ENCODE measurements at regions not wholly inside any gene's neighbourhood (a gene's known extent, or its start where the extent isn't known, plus 50 kb on each side); places are given as distances from the start of the nearest gene placed in this dataset.

DNA sequence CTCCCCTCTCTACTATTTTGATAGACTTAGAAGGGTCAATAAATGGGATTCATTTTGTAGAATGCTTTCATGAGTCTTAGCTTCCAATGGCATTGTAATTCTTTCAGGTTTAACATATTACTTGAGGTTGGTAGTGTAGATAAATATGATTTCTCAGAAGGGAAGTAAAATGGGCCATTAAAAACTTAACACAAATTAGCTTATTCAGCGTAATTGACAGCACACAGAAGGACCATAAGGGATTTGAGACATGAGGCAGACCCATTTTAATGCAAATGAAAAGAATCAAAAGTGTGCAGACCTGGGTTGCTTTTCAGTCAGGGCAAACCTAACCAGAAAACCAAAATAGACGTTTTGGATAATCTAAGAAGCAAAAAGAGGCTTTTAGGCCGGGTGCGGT, 156.6 kb upstream of the CNTNAP2 start:
- FAIRE-seq, result no peak

More for the DNA sequence above, 156.6 kb upstream of the CNTNAP2 start:
- ChIA-PET POLR2A (ENCODE audit: partially characterized antibody) (no interaction called here), CTCF (ENCODE audit: partially characterized antibody) (no interaction called here)
- H3K4me3 ChIP-seq (ENCODE audit: extremely low read depth in 1 of 4, insufficient read depth in 2 of 4, low read depth in 3 of 4, low read length in 4 of 4), result no peak overlapping the region
- no peak overlapping the region for H4K5ac ChIP-seq (ENCODE audit: insufficient read length, low read depth, low read length)
- no peak overlapping the region for H3K9ac ChIP-seq (replicated peaks in 1 of 4; ENCODE audit: extremely low read depth in 1 of 4, low read depth in 3 of 4, low read length in 3 of 4)
- no peaks in the 10 kb centered on the region for H3K9me3 ChIP-seq (ENCODE audit: insufficient read depth in 2 of 2, low read depth in 1 of 2, low read length in 1 of 2)
- no peak overlapping the region for H4K8ac ChIP-seq (ENCODE audit: extremely low read depth, insufficient read depth, low read length)
- H3K79me2 ChIP-seq (ENCODE audit: control insufficient read depth in 1 of 2, insufficient read depth in 2 of 2, low read length in 2 of 2), result no peaks in the 10 kb centered on the region
- WGBS, 2 experiments (ENCODE audit: extremely low coverage in 1 of 2, insufficient coverage in 1 of 2, insufficient read length in 1 of 2, insufficient replicate concordance in 2 of 2, low coverage in 1 of 2, low lambda C conversion rate in 2 of 2, missing lambda C conversion rate in 1 of 2), result 90% methylated on average over 4 of the region's 4 CpGs; no CpG with 5 or more reads in 1 of the 2 experiments
- no peaks in the 10 kb centered on the region for H4K20me1 ChIP-seq (replicated peaks in 1 of 2; ENCODE audit: control insufficient read depth in 1 of 2, insufficient read depth in 2 of 2, low read length in 2 of 2)
- no peak overlapping the region for H4K91ac ChIP-seq (replicated peaks; ENCODE audit: insufficient read length, low read length)
- H3K18ac ChIP-seq (ENCODE audit: extremely low read depth, low read length), result no peak overlapping the region
- H2BK15ac ChIP-seq (ENCODE audit: low read length), result no peak overlapping the region
- H2BK20ac ChIP-seq (ENCODE audit: low read length), result no peak overlapping the region
- H2BK12ac ChIP-seq (ENCODE audit: low read depth, low read length), result no peak overlapping the region
- H3K23me2 ChIP-seq (ENCODE audit: low read depth, low read length), result no peaks in the 10 kb centered on the region
- H3K27ac ChIP-seq (ENCODE audit: low read depth, low read length), result no peak overlapping the region
- H3K79me1 ChIP-seq (ENCODE audit: low read depth, low read length), result no peaks in the 10 kb centered on the region
- no peaks in the 10 kb centered on the region for H3K4me1 ChIP-seq (replicated peaks in 1 of 4; ENCODE audit: control insufficient read depth in 3 of 4, insufficient read depth in 4 of 4, low read length in 3 of 4)
- no peak overlapping the region for H3K23ac ChIP-seq (ENCODE audit: insufficient read length)
- no peak overlapping the region for H3K4ac ChIP-seq (replicated peaks; ENCODE audit: insufficient read length, low read depth, low read length)
- H3K27me3 ChIP-seq (replicated peaks in 1 of 4; ENCODE audit: control insufficient read depth in 3 of 4, extremely low read depth in 1 of 4, insufficient read depth in 3 of 4, low read length in 3 of 4), result no peaks in the 10 kb centered on the region
- no peaks in the 10 kb centered on the region for H3K36me3 ChIP-seq (ENCODE audit: control insufficient read depth in 2 of 4, insufficient read depth in 4 of 4, low read length in 3 of 4)
- no peak for DNase-seq (ENCODE audit: low read depth in 1 of 2, low spot score in 2 of 2)
- H2BK5ac ChIP-seq (ENCODE audit: low read depth, low read length), result no peak overlapping the region
- no peak overlapping the region for H2AK5ac ChIP-seq (ENCODE audit: low read depth, low read length)
- H3K4me2 ChIP-seq (ENCODE audit: insufficient read depth in 1 of 2, low read depth in 2 of 2, low read length in 2 of 2), result no peak overlapping the region
- no peak overlapping the region for H2AFZ ChIP-seq (ENCODE audit: low read length)
- peak; percentile 51; the same call in 1 of the 2 replicates for TF ChIP-seq MAFK (IDR thresholded peaks at IDR 0.05; ENCODE audit: low read depth, low read length)
- TF ChIP-seq EZH2 (IDR thresholded peaks at IDR 0.05; ENCODE audit: low read depth, low read length, severe bottlenecking), result no peak
- no peak overlapping the region for H3K14ac ChIP-seq (ENCODE audit: insufficient read length)
- no peak overlapping the region for H3K56ac ChIP-seq (replicated peaks; ENCODE audit: insufficient read length, low read depth, low read length)
- H2BK120ac ChIP-seq (replicated peaks; ENCODE audit: low read depth, low read length), result no peak overlapping the region
